SK-MEL-5 (cell line): ENCODE measurements at regions not wholly inside any gene's neighbourhood (a gene's known extent, or its start where the extent isn't known, plus 50 kb on each side); places are given as distances from the start of the nearest gene placed in this dataset.
A peak's percentile ranks its signal among the peaks of the same experiment; 100 is the strongest.

Source experiments
- DNase-seq: peaks from one replicate; pipeline ENCODE4 v3.0.0-alpha.2; 2016; ENCODE audit warnings: low read depth, low spot score
- in situ Hi-C: cut with HindIII; loops from 2 replicates; pipeline ENCODE4 v1.10.0; 2016; ENCODE audit warnings: low sequenced_read_pairs, high pct_unique_total_duplicates, low pct_unique_long_range_greater_than_20kb

GRCh38 chr20:16132036-16132798 lies 441.0 kb downstream of the KIF16B start:
- no peak for DNase-seq
- in situ Hi-C loops: no loop called here

- DNase-seq: no peak
- in situ Hi-C loops: no loop called here
Observed at GRCh38 chr20:16129411-16129810, 443.8 kb downstream of the KIF16B start.

GRCh38 chr20:16128538-16129106 lies 444.6 kb downstream of the KIF16B start:
- DNase-seq: no peak
- in situ Hi-C loops: no loop called here

- in situ Hi-C loops: no loop called here
- no peak for DNase-seq
Observed at GRCh38 chr20:16125816-16126215, 447.4 kb downstream of the KIF16B start.

GRCh38 chr20:16124911-16125776 lies 448.1 kb downstream of the KIF16B start:
- no peak for DNase-seq

GRCh38 chr20:16124491-16124890 lies 448.8 kb downstream of the KIF16B start:
- DNase-seq: no peak
- in situ Hi-C loops: no loop called here

More at GRCh38 chr20:16124911-16125776, 448.1 kb downstream of the KIF16B start:
- in situ Hi-C loops: no loop called here

GRCh38 chr20:16123623-16124022 lies 449.6 kb downstream of the KIF16B start:
- in situ Hi-C loops: no loop called here
- no peak for DNase-seq

- DNase-seq: no peak
- in situ Hi-C loops: no loop called here
Observed at GRCh38 chr20:16119909-16120308, 453.3 kb downstream of the KIF16B start.

- in situ Hi-C loops: no loop called here
- DNase-seq: no peak
Observed at GRCh38 chr20:16115911-16116552, 457.2 kb downstream of the KIF16B start.

GRCh38 chr20:16113736-16114135 lies 459.5 kb downstream of the KIF16B start:
- DNase-seq: no peak
- in situ Hi-C loops: no loop called here

- in situ Hi-C loops: no loop called here
- no peak for DNase-seq
Observed at GRCh38 chr20:16111852-16112412, 461.3 kb downstream of the KIF16B start.

GRCh38 chr20:16111172-16111832 lies 461.9 kb downstream of the KIF16B start:
- in situ Hi-C loops: no loop called here
- peak; percentile 67 for DNase-seq

GRCh38 chr20:16107172-16107870 lies 465.9 kb downstream of the KIF16B start:
- in situ Hi-C loops: no loop called here
- no peak for DNase-seq

GRCh38 chr20:16106191-16106849 lies 466.9 kb downstream of the KIF16B start:
- DNase-seq: no peak
- in situ Hi-C loops: no loop called here

- in situ Hi-C loops: no loop called here
- no peak for DNase-seq
Observed at GRCh38 chr20:16104783-16105182, 468.5 kb downstream of the KIF16B start.
